ENCODE measurements at regions not wholly inside any gene's neighbourhood (a gene's known extent, or its start where the extent isn't known, plus 50 kb on each side); places are given as distances from the start of the nearest gene placed in this dataset.
"Not testable (repeated sequence)": the region's sequence is repeated elsewhere in the genome, so short reads cannot be mapped to it uniquely, and the experiment has no call there.

DNA sequence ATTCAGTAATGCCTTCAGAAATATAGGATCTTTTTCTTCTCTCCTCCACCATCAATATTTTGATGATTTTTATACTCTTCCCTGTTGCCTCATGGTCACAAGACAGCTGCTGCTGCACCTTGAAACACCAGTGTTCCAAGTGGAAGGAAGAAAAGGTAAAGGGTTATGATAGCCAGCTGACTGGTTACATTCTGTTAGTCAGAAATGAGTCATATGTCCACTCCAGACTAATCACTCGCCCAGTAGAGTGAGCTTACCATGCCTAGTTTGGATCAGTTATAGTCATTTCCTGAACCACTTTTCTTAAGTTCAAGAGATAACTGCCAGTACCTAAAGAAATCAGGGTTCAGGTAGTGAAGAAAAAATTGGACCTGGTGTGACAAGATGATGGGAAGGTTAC lies 532.3 kb upstream of the SMIM31 start:
- intact Hi-C loops (cut with micrococcal nuclease): no loop called here
- Mint-ChIP-seq H3K36me3 (ENCODE audit: low read depth) (no peaks in the 10 kb centered on the region), H3K27ac (no peak overlapping the region), H3K4me3 (no peak overlapping the region), H3K9me3 (peaks cover 4% of the 10 kb centered on the region), H3K27me3 (ENCODE audit: low read depth) (no peaks in the 10 kb centered on the region), H3K4me1 (ENCODE audit: low read depth) (no peaks in the 10 kb centered on the region)
- DNase-seq: no peak
- CTCF ChIA-PET: no interaction called here

DNA sequence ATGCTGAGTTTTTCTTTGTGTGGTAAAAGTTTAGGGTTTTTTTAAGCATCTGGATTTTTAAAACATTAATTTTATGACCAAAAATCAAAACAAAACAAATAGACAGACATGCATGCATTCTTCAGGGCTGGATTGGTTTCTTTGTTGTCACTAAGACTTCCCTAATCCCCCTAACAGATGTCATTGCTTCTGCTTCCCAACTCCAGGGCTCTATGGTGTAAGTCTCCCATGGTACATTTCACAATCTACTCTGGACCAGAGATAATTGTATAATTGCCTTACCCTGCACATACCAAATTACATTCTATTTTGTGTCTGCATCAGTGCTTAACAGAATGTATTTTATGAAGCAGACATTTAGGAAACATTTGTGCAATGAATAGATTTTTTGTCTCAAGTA lies 529.1 kb upstream of the SMIM31 start:
- H3K27me3 Mint-ChIP-seq (ENCODE audit: low read depth): no peaks in the 10 kb centered on the region

DNA sequence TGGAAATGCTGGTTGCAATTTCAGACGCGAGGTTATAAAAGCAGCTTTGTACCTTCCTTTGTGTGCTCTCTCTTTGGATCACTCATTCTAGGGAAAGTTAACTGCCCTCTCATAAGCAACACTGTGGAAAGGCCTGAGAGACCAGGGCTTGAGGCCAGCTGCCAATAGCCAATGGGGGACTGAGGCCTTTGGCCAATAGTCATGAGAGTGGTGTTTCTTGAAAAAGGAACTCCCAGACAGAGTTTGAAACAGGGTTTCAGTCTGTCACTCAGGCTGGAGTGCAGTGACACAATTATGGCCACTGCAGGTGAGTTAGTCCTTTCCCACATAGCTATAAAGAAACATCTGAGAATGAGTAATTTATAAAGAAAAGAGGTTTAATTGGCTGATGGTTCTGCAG lies 524.7 kb upstream of the SMIM31 start:
- no peaks in the 10 kb centered on the region for H3K9me3 Mint-ChIP-seq

More for the DNA sequence above, 529.1 kb upstream of the SMIM31 start:
- no peak for DNase-seq
- Mint-ChIP-seq H3K9me3 (no peaks in the 10 kb centered on the region), H3K27ac (no peak overlapping the region), H3K4me1 (ENCODE audit: low read depth) (no peaks in the 10 kb centered on the region), H3K36me3 (ENCODE audit: low read depth) (no peaks in the 10 kb centered on the region), H3K4me3 (no peak overlapping the region)
- CTCF ChIA-PET: no interaction called here
- intact Hi-C loops (cut with micrococcal nuclease): no loop called here

DNA sequence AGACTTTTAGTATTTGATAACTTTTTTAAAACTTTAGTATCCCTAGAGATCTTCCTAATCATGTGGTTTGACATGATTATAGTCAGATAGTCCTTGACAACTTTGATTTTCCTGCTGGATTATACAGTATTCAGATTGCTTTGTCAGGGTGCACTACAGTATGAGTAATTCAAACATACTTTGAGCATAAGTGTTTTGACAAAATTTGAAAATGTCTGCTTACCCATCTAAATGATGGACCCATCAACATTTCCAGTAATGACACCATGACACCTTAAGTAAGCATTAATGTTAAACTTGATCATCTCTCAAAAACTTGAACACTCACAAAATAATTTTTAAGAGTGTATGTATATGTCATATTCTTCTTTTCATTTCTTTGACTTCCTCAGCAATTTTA lies 514.5 kb upstream of the SMIM31 start:
- no peaks in the 10 kb centered on the region for H3K27me3 Mint-ChIP-seq (ENCODE audit: low read depth)
- H3K27ac Mint-ChIP-seq: no peak overlapping the region
- no peak for DNase-seq
- intact Hi-C loops (cut with micrococcal nuclease): no loop called here
- no peak overlapping the region for H3K4me3 Mint-ChIP-seq
- H3K36me3 Mint-ChIP-seq (ENCODE audit: low read depth): no peaks in the 10 kb centered on the region
- CTCF ChIA-PET: no interaction called here
- no peaks in the 10 kb centered on the region for H3K9me3 Mint-ChIP-seq
- no peaks in the 10 kb centered on the region for H3K4me1 Mint-ChIP-seq (ENCODE audit: low read depth)

More for the DNA sequence above, 524.7 kb upstream of the SMIM31 start:
- CTCF ChIA-PET: no interaction called here
- H3K27me3 Mint-ChIP-seq (ENCODE audit: low read depth): no peaks in the 10 kb centered on the region
- no peak overlapping the region for H3K27ac Mint-ChIP-seq
- H3K4me1 Mint-ChIP-seq (ENCODE audit: low read depth): no peaks in the 10 kb centered on the region
- no peaks in the 10 kb centered on the region for H3K36me3 Mint-ChIP-seq (ENCODE audit: low read depth)
- no peak overlapping the region for H3K4me3 Mint-ChIP-seq
- intact Hi-C loops (cut with micrococcal nuclease): no loop called here
- no peak for DNase-seq

DNA sequence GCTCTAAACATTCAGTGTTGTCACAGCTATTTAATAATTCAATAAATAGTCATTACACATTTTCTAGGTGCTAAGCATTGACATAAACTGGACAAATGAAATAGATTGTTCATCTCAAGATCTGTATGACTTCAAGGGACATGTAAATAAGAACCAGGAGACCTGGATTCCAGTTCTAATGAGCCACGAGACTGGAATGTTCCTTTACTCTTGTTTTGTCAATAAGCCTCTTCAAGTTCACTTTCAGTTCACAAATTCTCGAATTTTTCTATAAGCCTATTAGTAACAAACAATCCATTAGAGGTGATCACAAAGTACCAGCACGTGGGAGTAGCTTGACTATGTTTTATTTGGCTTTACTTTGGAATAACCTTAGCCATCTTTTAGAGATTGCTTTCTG lies 514.0 kb upstream of the SMIM31 start:
- intact Hi-C loops (cut with micrococcal nuclease): no loop called here
- no peak overlapping the region for H3K27ac Mint-ChIP-seq

DNA sequence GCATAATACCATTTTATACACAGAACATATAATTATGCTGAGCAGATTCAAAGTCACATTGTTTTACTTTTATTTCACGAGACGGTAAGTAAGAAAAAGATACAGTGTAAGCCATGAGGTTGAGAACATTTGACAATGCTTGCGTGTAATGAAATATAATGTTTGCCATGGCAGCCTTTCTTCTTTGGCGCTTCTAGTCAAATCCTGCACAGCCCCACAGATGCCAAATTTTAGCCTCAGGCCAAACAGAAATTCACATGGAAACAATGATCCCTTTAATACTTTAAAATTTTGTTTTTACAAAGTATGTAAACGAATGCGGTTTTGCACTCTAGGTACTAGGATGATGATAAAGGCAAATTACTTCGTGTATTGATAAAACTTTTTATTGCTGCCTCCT lies 502.7 kb upstream of the SMIM31 start:
- Mint-ChIP-seq H3K4me3 (no peak overlapping the region), H3K9me3 (no peaks in the 10 kb centered on the region), H3K27me3 (ENCODE audit: low read depth) (no peaks in the 10 kb centered on the region), H3K27ac (no peak overlapping the region), H3K4me1 (ENCODE audit: low read depth) (no peaks in the 10 kb centered on the region), H3K36me3 (ENCODE audit: low read depth) (no peaks in the 10 kb centered on the region)
- intact Hi-C loops (cut with micrococcal nuclease): no loop called here
- no peak for DNase-seq
- CTCF ChIA-PET: no interaction called here

More for the DNA sequence above, 514.0 kb upstream of the SMIM31 start:
- Mint-ChIP-seq H3K27me3 (ENCODE audit: low read depth) (no peaks in the 10 kb centered on the region), H3K4me1 (ENCODE audit: low read depth) (no peaks in the 10 kb centered on the region), H3K9me3 (no peaks in the 10 kb centered on the region), H3K36me3 (ENCODE audit: low read depth) (no peaks in the 10 kb centered on the region), H3K4me3 (no peak overlapping the region)
- CTCF ChIA-PET: no interaction called here
- no peak for DNase-seq

DNA sequence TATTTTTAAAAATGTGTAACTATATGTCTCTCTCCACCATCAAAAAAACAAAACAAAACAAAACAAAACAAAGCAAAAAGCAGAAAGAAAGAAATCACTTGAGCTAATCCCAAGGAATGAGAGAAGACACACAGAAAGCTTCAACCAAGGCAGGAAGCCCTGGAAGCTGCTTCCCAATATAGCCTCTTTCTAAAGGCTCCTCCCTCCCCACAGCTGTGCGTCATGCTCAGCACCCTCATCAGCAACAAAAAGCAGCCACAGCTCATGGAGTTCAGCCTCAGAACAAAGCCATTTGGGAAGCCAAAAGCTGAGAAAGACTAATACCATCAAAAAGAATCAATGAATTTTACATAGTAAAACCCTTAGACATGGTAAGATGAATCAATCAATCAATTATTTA lies 501.6 kb upstream of the SMIM31 start:
- intact Hi-C loops (cut with micrococcal nuclease): no loop called here
- H3K4me1 Mint-ChIP-seq (ENCODE audit: low read depth): no peaks in the 10 kb centered on the region
- H3K36me3 Mint-ChIP-seq (ENCODE audit: low read depth): no peaks in the 10 kb centered on the region
- H3K4me3 Mint-ChIP-seq: no peak overlapping the region
- no peaks in the 10 kb centered on the region for H3K27me3 Mint-ChIP-seq (ENCODE audit: low read depth)
- H3K9me3 Mint-ChIP-seq: no peaks in the 10 kb centered on the region
- CTCF ChIA-PET: no interaction called here
- H3K27ac Mint-ChIP-seq: no peak overlapping the region
- no peak for DNase-seq

DNA sequence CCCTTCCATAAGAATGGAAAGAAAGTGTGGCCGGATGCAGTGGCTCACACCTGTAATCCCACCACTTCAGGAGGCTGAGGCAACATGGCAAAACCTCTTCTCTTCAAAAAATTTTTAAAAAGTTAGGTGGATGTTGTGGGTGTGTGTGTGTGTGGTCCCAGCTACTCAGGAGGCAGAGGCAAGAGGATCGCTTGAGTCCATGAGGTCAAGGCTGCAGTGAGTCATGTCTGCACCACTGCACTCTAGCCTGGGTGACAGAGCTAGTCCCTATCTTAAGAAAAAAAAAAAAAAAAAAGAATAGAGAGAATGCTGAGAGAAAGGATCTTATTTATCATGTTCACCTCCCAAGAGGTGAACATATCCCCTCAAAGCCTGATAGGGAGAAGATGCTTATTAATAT lies 492.1 kb upstream of the SMIM31 start:
- H3K4me1 Mint-ChIP-seq (ENCODE audit: low read depth): no peaks in the 10 kb centered on the region
- CTCF ChIA-PET: no interaction called here
- intact Hi-C loops (cut with micrococcal nuclease): no loop called here

DNA sequence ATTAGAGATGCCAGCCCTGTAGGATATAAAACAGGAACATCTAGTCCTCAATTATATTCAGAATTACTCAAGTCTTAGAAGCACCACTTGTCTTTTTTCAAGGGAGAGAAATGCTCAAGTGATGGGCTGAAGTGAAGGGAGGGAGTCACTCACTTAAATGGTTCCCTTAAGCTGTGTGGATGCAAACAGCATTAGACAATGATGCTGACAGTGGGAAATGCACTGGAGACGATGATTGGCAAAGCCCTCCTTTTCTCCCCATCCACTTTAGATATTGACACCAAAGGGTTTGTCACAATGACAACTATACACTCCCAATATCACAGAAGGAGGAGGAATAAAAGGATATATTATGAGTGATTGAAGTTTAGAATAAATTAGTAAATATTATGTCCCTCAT lies 491.4 kb upstream of the SMIM31 start:
- H3K27ac Mint-ChIP-seq; CTCF ChIA-PET; H3K4me1 Mint-ChIP-seq (ENCODE audit: low read depth); H3K4me3 Mint-ChIP-seq; H3K27me3 Mint-ChIP-seq (ENCODE audit: low read depth); DNase-seq; H3K36me3 Mint-ChIP-seq (ENCODE audit: low read depth); H3K9me3 Mint-ChIP-seq; intact Hi-C loops (cut with micrococcal nuclease): not testable (repeated sequence)

More for the DNA sequence above, 492.1 kb upstream of the SMIM31 start:
- Mint-ChIP-seq H3K4me3 (no peak overlapping the region), H3K36me3 (ENCODE audit: low read depth) (no peaks in the 10 kb centered on the region), H3K9me3 (no peaks in the 10 kb centered on the region), H3K27me3 (ENCODE audit: low read depth) (no peaks in the 10 kb centered on the region), H3K27ac (no peak overlapping the region)
- no peak for DNase-seq

DNA sequence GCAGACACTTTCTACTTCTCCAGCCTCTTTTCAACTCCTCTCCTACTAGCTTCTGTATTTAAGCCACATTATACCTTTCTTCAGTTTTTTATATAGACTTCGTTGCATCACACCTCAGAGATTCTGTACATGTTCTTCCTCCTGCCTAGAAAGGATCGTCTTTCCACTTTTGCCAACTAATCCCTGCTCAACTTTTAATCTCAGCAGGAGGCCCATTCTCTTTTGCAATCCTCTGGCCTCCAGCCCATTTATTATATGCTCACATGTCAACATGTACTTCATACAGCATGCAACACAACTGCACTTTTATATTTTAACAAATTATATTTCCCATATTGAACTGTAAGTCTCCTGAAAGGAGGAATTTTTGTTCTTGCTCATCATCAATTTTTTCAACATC lies 476.5 kb upstream of the SMIM31 start:
- intact Hi-C loops (cut with micrococcal nuclease); H3K4me1 Mint-ChIP-seq (ENCODE audit: low read depth); H3K4me3 Mint-ChIP-seq; H3K27ac Mint-ChIP-seq; H3K36me3 Mint-ChIP-seq (ENCODE audit: low read depth); H3K9me3 Mint-ChIP-seq; H3K27me3 Mint-ChIP-seq (ENCODE audit: low read depth); CTCF ChIA-PET; DNase-seq: not testable (repeated sequence)

DNA sequence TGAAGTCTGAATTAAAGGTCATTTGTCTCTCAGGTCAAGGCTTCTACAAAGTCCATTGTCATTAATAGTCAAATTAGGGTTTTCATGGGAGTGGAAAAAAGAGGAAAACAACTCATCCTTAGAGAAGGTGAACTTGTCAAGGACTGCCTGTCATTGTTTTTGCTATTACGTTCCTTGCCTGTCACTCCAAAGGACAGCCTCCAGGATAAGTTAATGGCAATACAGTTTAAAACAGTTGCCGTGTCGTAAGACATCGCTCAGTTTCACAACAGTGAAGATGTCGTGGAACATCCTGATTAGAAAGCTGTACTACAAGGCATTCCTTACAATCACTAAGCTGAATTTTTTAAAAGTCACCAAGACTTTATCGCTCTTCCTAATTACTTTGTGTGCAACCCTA lies 466.8 kb upstream of the SMIM31 start:
- CTCF ChIA-PET: no interaction called here
- Mint-ChIP-seq H3K27ac (no peak overlapping the region), H3K27me3 (ENCODE audit: low read depth) (no peaks in the 10 kb centered on the region), H3K9me3 (no peaks in the 10 kb centered on the region), H3K36me3 (ENCODE audit: low read depth) (no peaks in the 10 kb centered on the region), H3K4me1 (ENCODE audit: low read depth) (no peaks in the 10 kb centered on the region), H3K4me3 (no peak overlapping the region)
- no peak for DNase-seq
- intact Hi-C loops (cut with micrococcal nuclease): no loop called here

DNA sequence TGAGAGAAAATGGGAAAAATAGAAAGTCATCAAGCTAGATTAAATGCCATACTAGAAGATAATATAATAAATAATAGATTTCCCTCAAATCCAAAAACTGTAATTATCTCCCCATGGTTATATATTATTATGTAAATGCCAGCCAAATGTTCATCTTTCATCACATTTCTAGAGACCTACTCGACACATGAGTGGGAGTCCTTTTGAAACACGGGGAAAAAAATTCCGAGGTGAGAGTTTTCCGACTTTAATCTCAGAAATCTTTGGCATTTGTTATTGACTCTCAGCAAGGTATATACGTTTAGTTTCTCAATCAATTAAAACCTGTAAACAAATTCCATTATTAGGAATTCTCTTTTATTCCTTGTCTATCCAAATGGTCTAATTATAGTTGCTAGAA lies 465.4 kb upstream of the SMIM31 start:
- no peaks in the 10 kb centered on the region for H3K4me1 Mint-ChIP-seq (ENCODE audit: low read depth)
- H3K4me3 Mint-ChIP-seq: no peak overlapping the region
- H3K36me3 Mint-ChIP-seq (ENCODE audit: low read depth): no peaks in the 10 kb centered on the region
- DNase-seq: no peak
- CTCF ChIA-PET: no interaction called here
- intact Hi-C loops (cut with micrococcal nuclease): no loop called here
- H3K27ac Mint-ChIP-seq: no peak overlapping the region
- no peaks in the 10 kb centered on the region for H3K27me3 Mint-ChIP-seq (ENCODE audit: low read depth)
- H3K9me3 Mint-ChIP-seq: no peaks in the 10 kb centered on the region

DNA sequence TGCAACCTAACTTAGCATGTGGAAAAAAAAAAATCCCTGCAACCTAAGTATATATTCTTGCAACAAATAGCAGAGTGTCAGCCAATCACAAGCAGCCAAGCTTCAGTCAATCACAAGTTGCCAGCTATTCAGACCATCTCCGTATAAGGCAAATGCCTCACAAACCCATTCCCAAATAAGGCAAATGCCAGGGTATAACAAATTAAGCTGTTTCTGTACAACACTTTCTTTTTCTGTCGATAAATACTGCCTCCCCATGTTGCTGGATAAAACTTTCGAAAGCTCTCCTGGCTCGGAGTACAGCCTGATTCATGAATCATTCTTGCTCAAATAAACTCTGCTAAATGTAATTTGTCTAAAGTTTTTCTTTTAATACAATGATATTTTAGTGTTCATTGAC lies 460.7 kb upstream of the SMIM31 start:
- H3K4me1 Mint-ChIP-seq (ENCODE audit: low read depth): no peaks in the 10 kb centered on the region
- H3K27me3 Mint-ChIP-seq (ENCODE audit: low read depth): peaks cover 2% of the 10 kb centered on the region
- no peak overlapping the region for H3K4me3 Mint-ChIP-seq
- no peak overlapping the region for H3K27ac Mint-ChIP-seq
- intact Hi-C loops (cut with micrococcal nuclease): no loop called here
- no peaks in the 10 kb centered on the region for H3K9me3 Mint-ChIP-seq
- no peaks in the 10 kb centered on the region for H3K36me3 Mint-ChIP-seq (ENCODE audit: low read depth)
- CTCF ChIA-PET: interaction anchor here (0.7 kb wide), 1 partner anchor 20 kb away, joined by 3 read pairs; no protein-coding TSS in a partner anchor
- DNase-seq: no peak

DNA sequence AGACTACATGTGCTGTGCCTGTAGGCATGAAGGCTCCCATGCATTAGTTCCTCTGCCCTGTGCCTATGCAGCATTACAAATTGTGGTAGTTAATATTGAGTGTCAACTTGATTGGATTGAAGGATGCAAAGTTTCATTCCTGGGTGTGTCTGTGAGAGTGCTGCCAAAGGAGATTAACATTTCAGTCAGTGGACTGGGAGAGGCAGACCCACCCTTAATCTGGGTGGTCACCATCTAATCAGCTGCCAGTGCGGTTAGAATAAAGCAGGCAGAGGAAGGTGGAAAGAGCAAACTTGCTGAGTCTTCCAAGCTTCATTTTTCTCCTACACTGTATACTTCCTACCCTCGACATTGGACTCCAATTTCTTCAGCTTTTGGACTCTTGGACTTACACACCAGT lies 460.2 kb upstream of the SMIM31 start:
- Mint-ChIP-seq H3K4me1 (ENCODE audit: low read depth) (no peaks in the 10 kb centered on the region), H3K4me3 (no peak overlapping the region), H3K27me3 (ENCODE audit: low read depth) (peaks cover 2% of the 10 kb centered on the region), H3K9me3 (no peaks in the 10 kb centered on the region), H3K36me3 (ENCODE audit: low read depth) (no peaks in the 10 kb centered on the region), H3K27ac (no peak overlapping the region)
- DNase-seq: no peak
- intact Hi-C loops (cut with micrococcal nuclease): no loop called here
- CTCF ChIA-PET: interaction anchor here (0.6 to 0.7 kb wide), 2 partner anchors 21 to 1698 kb away, joined by 3 to 4 read pairs; no protein-coding TSS in a partner anchor
